NAMALWA (cell line): ENCODE measurements at regions not wholly inside any gene's neighbourhood (a gene's known extent, or its start where the extent isn't known, plus 50 kb on each side); places are given as distances from the start of the nearest gene placed in this dataset.
"Not testable (repeated sequence)": the region's sequence is repeated elsewhere in the genome, so short reads cannot be mapped to it uniquely, and the experiment has no call there.

Experiments used
- DNase-seq: peaks from one replicate; pipeline ENCODE4 v3.0.0-alpha.2; 2015; ENCODE audit warnings: low spot score

- DNase-seq, result no peak
Measured at GRCh38 chr1:181948372-181948771, 113.1 kb downstream of the ZNF648 start.

GRCh38 chr1:181947441-181947840 is 114.1 kb downstream of the ZNF648 start:
- no peak for DNase-seq

- DNase-seq, result peak; percentile 81
Measured at GRCh38 chr1:181936768-181937581, 124.5 kb downstream of the ZNF648 start.

- no peak for DNase-seq
Measured at GRCh38 chr1:181936269-181936668, 125.2 kb downstream of the ZNF648 start.

GRCh38 chr1:181931873-181932272 is 129.6 kb downstream of the ZNF648 start:
- DNase-seq, result no peak

GRCh38 chr1:181930187-181930586 is 131.3 kb downstream of the ZNF648 start:
- no peak for DNase-seq

GRCh38 chr1:181926697-181927096 is 134.8 kb downstream of the ZNF648 start:
- DNase-seq, result no peak

GRCh38 chr1:181924034-181924433 is 137.5 kb downstream of the ZNF648 start:
- not testable (repeated sequence) for DNase-seq

- DNase-seq, result no peak
Measured at GRCh38 chr1:181919542-181919941, 142.0 kb downstream of the ZNF648 start.

- no peak for DNase-seq
Measured at GRCh38 chr1:181918880-181919525, 142.5 kb downstream of the ZNF648 start.

- DNase-seq, result no peak
Measured at GRCh38 chr1:181911715-181912114, 149.8 kb downstream of the ZNF648 start.

GRCh38 chr1:181910905-181911304 is 150.6 kb downstream of the ZNF648 start:
- DNase-seq, result peak; percentile 25

GRCh38 chr1:181909010-181909409 is 152.5 kb downstream of the ZNF648 start:
- DNase-seq, result no peak

- DNase-seq, result no peak
Measured at GRCh38 chr1:181906631-181907030, 154.9 kb downstream of the ZNF648 start.

- DNase-seq, result no peak
Measured at GRCh38 chr1:181905944-181906597, 155.4 kb downstream of the ZNF648 start.

- no peak for DNase-seq
Measured at GRCh38 chr1:181898773-181899172, 162.7 kb downstream of the ZNF648 start.

GRCh38 chr1:181896824-181897223 is 164.7 kb downstream of the ZNF648 start:
- no peak for DNase-seq

- no peak for DNase-seq
Measured at GRCh38 chr1:181894439-181894859, 167.1 kb downstream of the ZNF648 start.

GRCh38 chr1:181893937-181894336 is 167.6 kb downstream of the ZNF648 start:
- no peak for DNase-seq

GRCh38 chr1:181893150-181893549 is 168.4 kb downstream of the ZNF648 start:
- not testable (repeated sequence) for DNase-seq

GRCh38 chr1:181872562-181872961 is 188.9 kb downstream of the ZNF648 start:
- no peak for DNase-seq

- no peak for DNase-seq
Measured at GRCh38 chr1:181863736-181864135, 197.8 kb downstream of the ZNF648 start.

GRCh38 chr1:181863006-181863405 is 198.5 kb downstream of the ZNF648 start:
- no peak for DNase-seq
